ENCODE measurements at regions not wholly inside any gene's neighbourhood (a gene's known extent, or its start where the extent isn't known, plus 50 kb on each side); places are given as distances from the start of the nearest gene placed in this dataset.

- no peak for DNase-seq
- in situ Hi-C loops (cut with MboI; ENCODE audit: low pct_unique_long_range_greater_than_20kb, low sequenced_read_pairs): loop anchor here (25.0 kb wide), 1 partner anchor 418 kb away; no protein-coding TSS in a partner anchor
Measured at GRCh38 chr2:37829616-37830395, 95.3 kb upstream of the RMDN2 start.

- DNase-seq: no peak
- in situ Hi-C loops (cut with MboI; ENCODE audit: low pct_unique_long_range_greater_than_20kb, low sequenced_read_pairs): loop anchor here (25.0 kb wide), 1 partner anchor 418 kb away; no protein-coding TSS in a partner anchor
Measured at GRCh38 chr2:37830636-37831035, 94.5 kb upstream of the RMDN2 start.

- no peak for DNase-seq
- in situ Hi-C loops (cut with MboI; ENCODE audit: low pct_unique_long_range_greater_than_20kb, low sequenced_read_pairs): loop anchor here (25.0 kb wide), 1 partner anchor 419 kb away; no protein-coding TSS in a partner anchor
Measured at GRCh38 chr2:37831081-37831780, 93.9 kb upstream of the RMDN2 start.

GRCh38 chr2:37832590-37833197 is 92.4 kb upstream of the RMDN2 start:
- in situ Hi-C loops (cut with MboI; ENCODE audit: low pct_unique_long_range_greater_than_20kb, low sequenced_read_pairs): loop anchor here (25.0 kb wide), 1 partner anchor 420 kb away; no protein-coding TSS in a partner anchor

GRCh38 chr2:37833423-37833822 is 91.7 kb upstream of the RMDN2 start:
- no peak for DNase-seq

More at GRCh38 chr2:37832590-37833197, 92.4 kb upstream of the RMDN2 start:
- DNase-seq: peak; percentile 80

GRCh38 chr2:37836270-37836669 is 88.8 kb upstream of the RMDN2 start:
- in situ Hi-C loops (cut with MboI; ENCODE audit: low pct_unique_long_range_greater_than_20kb, low sequenced_read_pairs): loop anchor here (25.0 kb wide), 1 partner anchor 424 kb away; no protein-coding TSS in a partner anchor
- no peak for DNase-seq

More at GRCh38 chr2:37833423-37833822, 91.7 kb upstream of the RMDN2 start:
- in situ Hi-C loops (cut with MboI; ENCODE audit: low pct_unique_long_range_greater_than_20kb, low sequenced_read_pairs): loop anchor here (25.0 kb wide), 1 partner anchor 421 kb away; no protein-coding TSS in a partner anchor

GRCh38 chr2:37836711-37837110 is 88.4 kb upstream of the RMDN2 start:
- in situ Hi-C loops (cut with MboI; ENCODE audit: low pct_unique_long_range_greater_than_20kb, low sequenced_read_pairs): loop anchor here (25.0 kb wide), 1 partner anchor 424 kb away; no protein-coding TSS in a partner anchor
- DNase-seq: no peak

GRCh38 chr2:37837628-37838328 is 87.3 kb upstream of the RMDN2 start:
- DNase-seq: no peak
- in situ Hi-C loops (cut with MboI; ENCODE audit: low pct_unique_long_range_greater_than_20kb, low sequenced_read_pairs): loop anchor here (25.0 kb wide), 1 partner anchor 425 kb away; no protein-coding TSS in a partner anchor

GRCh38 chr2:37838541-37839167 is 86.4 kb upstream of the RMDN2 start:
- no peak for DNase-seq
- in situ Hi-C loops (cut with MboI; ENCODE audit: low pct_unique_long_range_greater_than_20kb, low sequenced_read_pairs): loop anchor here (25.0 kb wide), 1 partner anchor 426 kb away; no protein-coding TSS in a partner anchor

GRCh38 chr2:37839991-37840390 is 85.1 kb upstream of the RMDN2 start:
- in situ Hi-C loops (cut with MboI; ENCODE audit: low pct_unique_long_range_greater_than_20kb, low sequenced_read_pairs): loop anchor here (25.0 kb wide), 1 partner anchor 428 kb away; no protein-coding TSS in a partner anchor
- no peak for DNase-seq

GRCh38 chr2:37842732-37843440 is 82.2 kb upstream of the RMDN2 start:
- in situ Hi-C loops (cut with MboI; ENCODE audit: low pct_unique_long_range_greater_than_20kb, low sequenced_read_pairs): loop anchor here (25.0 kb wide), 1 partner anchor 431 kb away; no protein-coding TSS in a partner anchor
- DNase-seq: no peak

- in situ Hi-C loops (cut with MboI; ENCODE audit: low pct_unique_long_range_greater_than_20kb, low sequenced_read_pairs): loop anchor here (25.0 kb wide), 1 partner anchor 431 kb away; no protein-coding TSS in a partner anchor
- no peak for DNase-seq
Measured at GRCh38 chr2:37843556-37843955, 81.5 kb upstream of the RMDN2 start.

- no peak for DNase-seq
- in situ Hi-C loops (cut with MboI; ENCODE audit: low pct_unique_long_range_greater_than_20kb, low sequenced_read_pairs): loop anchor here (25.0 kb wide), 1 partner anchor 434 kb away; no protein-coding TSS in a partner anchor
Measured at GRCh38 chr2:37846207-37846606, 78.9 kb upstream of the RMDN2 start.

GRCh38 chr2:37847792-37848191 is 77.3 kb upstream of the RMDN2 start:
- in situ Hi-C loops (cut with MboI; ENCODE audit: low pct_unique_long_range_greater_than_20kb, low sequenced_read_pairs): loop anchor here (25.0 kb wide), 1 partner anchor 435 kb away; no protein-coding TSS in a partner anchor
- no peak for DNase-seq

GRCh38 chr2:37848451-37848850 is 76.6 kb upstream of the RMDN2 start:
- in situ Hi-C loops (cut with MboI; ENCODE audit: low pct_unique_long_range_greater_than_20kb, low sequenced_read_pairs): loop anchor here (25.0 kb wide), 1 partner anchor 436 kb away; no protein-coding TSS in a partner anchor
- DNase-seq: no peak

GRCh38 chr2:37849911-37850310 is 75.2 kb upstream of the RMDN2 start:
- no peak for DNase-seq
- in situ Hi-C loops (cut with MboI; ENCODE audit: low pct_unique_long_range_greater_than_20kb, low sequenced_read_pairs): loop anchor here (25.0 kb wide), 1 partner anchor 438 kb away; no protein-coding TSS in a partner anchor

- in situ Hi-C loops (cut with MboI; ENCODE audit: low pct_unique_long_range_greater_than_20kb, low sequenced_read_pairs): no loop called here
- DNase-seq: no peak
Measured at GRCh38 chr2:37851428-37851827, 73.7 kb upstream of the RMDN2 start.

Measured in KBM-7 (cell line).